Activated CD4-positive, alpha-beta T cell treated with anti-CD3 and anti-CD28 coated beads for 24 hours (primary cell): ENCODE measurements at regions not wholly inside any gene's neighbourhood (a gene's known extent, or its start where the extent isn't known, plus 50 kb on each side); places are given as distances from the start of the nearest gene placed in this dataset.
"Not testable (repeated sequence)": the region's sequence is repeated elsewhere in the genome, so short reads cannot be mapped to it uniquely, and the experiment has no call there.

Experiments used
- DNase-seq, 2 donors: peaks; one replicate each; pipeline ENCODE4 v3.0.0-alpha.2; 2020; ENCODE audit warnings: low read depth in 2 of 2

DNA sequence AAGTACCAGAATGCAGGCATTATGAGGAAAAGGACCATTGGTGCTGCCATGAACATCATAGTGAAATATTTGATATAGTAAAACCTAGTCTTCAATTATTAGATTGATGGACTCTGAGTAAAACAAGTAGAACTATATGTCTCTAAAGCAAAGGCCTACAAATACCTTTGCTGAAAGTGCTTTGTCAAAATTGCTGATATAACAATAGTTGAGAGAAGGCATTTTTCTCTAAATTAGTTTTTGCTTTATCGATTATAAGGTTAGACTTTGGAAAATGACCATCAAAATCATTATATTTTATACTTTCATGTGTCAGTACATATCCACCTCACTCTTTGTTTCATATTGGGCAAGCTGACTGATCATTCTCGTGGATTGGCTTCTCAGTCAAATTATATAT lies 836.0 kb upstream of the FBXO33 start:
- DNase-seq, result no peak

- no peak for DNase-seq
These were observed 832.9 kb upstream of the FBXO33 start for GRCh38 chr14:40265096-40265495.

- no peak for DNase-seq
These were observed 820.7 kb upstream of the FBXO33 start for GRCh38 chr14:40252817-40253447.

- no peak for DNase-seq
These were observed 816.4 kb upstream of the FBXO33 start for GRCh38 chr14:40248671-40249070.

- no peak for DNase-seq
These were observed 808.1 kb upstream of the FBXO33 start for GRCh38 chr14:40240245-40240859.

DNA sequence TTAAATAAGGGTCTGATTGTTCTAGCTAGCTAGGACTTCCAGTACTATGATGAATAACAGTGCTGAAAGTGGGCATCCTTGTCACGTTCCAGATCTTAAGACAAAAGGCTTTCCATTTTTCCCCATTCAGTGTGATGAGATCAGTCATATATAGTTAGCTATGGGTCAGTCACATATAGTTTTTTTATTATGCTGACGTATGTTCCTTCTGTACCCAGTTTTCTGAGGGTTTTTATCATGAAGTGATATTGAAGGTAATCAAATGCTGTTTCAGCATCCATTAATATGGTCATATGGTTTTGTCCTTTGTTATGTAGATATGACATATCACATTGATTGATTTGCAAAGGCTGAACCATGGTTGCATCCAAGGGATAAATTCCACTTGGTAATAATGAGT lies 800.1 kb upstream of the FBXO33 start:
- DNase-seq, result no peak

- no peak for DNase-seq
These were observed 797.4 kb upstream of the FBXO33 start for GRCh38 chr14:40229676-40230075.

GRCh38 chr14:40222996-40223395 lies 790.8 kb upstream of the FBXO33 start:
- DNase-seq, result no peak

- no peak for DNase-seq
These were observed 789.2 kb upstream of the FBXO33 start for GRCh38 chr14:40221428-40221827.

DNA sequence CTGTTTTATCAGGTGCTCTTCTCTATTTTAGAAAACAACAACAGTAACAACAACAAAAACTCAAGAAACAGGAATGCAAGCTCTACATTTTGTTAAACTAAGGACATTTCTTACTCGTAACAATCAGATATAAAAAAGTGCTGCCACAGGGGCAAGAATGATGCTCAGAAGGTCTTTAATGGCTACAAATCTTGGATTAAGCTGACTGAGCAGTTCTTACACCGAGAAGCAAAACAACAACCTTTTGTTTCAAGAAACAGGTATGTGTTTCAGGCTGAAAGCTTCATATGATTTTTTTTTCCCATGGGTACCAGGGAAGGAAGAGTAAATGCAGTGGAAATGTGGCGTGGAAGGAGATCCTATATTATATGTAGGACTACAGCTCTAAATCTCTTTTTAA lies 786.8 kb upstream of the FBXO33 start:
- no peak for DNase-seq

GRCh38 chr14:40218282-40218941 lies 786.2 kb upstream of the FBXO33 start:
- DNase-seq, result no peak

DNA sequence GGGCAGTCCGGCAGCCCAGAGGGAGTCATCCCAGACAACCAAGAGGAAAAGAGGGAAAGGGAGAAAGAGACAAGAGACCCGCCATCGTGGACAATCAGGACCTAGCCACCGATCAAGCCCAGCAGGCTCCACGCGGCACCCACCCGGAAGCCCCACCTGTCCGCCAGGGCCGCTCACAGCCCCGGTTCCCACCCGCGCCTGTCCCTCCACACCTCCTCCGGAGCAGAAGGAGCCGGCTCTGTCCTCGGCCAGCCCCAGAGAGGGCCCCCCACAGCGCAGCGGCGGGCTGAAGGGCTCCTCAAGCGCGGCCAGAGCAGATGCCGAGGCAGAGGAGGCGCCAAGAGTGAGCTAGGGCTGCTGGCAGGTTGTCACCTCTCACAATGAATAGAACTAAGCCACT lies 784.7 kb upstream of the FBXO33 start:
- DNase-seq, result no peak

DNA sequence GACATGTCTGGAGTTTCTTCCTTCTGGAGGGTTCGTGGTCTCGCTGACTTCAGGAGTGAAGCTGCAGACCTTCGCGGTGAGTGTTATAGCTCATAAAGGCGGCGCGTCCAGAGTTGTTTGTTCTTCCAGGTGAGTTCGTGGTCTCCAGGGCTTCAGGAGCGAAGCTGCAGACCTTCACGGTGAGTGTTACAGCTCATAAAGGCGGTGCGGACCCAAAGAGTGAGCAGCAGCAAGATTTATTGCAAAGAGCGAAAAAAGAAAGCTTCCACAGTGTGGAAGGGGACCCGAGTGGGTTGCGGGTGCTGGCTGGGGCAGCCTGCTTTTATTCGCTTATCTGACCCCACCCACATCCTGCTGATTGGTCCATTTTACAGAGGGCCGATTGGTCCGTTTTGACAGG lies 784.2 kb upstream of the FBXO33 start:
- not testable (repeated sequence) for DNase-seq

GRCh38 chr14:40213701-40214100 lies 781.5 kb upstream of the FBXO33 start:
- DNase-seq, result no peak

DNA sequence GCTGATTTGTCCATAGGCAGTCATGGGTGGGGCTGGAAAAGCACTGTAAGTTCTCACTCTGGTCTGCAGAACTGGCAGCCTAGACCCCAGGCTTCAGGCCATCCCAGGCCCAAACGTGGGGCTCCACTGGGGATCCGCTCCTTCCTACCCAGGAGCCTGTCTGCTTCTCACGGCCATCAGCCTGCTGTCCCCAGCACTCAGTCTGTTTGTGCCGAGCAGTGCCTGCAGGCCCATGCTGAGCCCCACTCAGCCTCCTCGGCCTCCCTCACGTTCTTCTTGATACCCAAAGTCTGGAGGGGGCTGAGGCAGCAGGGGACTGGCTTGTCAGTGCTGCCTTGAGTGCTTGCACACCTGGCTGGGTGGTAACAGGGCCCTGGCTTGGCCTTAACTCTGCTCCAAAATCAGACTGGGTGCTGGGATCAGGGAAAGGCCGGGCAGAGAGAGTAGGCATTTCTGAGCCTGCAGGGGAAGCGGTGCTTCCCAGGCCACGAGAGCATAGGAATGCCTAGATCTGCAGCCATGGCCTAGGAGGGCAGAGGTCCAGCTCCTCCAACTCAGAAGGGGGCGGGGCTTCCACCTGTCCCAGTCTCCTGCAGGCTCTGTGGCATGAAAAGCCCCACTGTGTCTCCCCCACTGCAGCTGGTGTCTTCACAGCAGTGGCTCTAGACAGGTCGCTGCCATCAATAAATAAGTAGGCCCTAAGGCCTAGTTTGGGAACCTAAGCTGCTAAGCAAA lies 772.4 kb upstream of the FBXO33 start:
- DNase-seq, result no peak

- DNase-seq, result no peak
These were observed 766.9 kb upstream of the FBXO33 start for GRCh38 chr14:40199101-40199500.

DNA sequence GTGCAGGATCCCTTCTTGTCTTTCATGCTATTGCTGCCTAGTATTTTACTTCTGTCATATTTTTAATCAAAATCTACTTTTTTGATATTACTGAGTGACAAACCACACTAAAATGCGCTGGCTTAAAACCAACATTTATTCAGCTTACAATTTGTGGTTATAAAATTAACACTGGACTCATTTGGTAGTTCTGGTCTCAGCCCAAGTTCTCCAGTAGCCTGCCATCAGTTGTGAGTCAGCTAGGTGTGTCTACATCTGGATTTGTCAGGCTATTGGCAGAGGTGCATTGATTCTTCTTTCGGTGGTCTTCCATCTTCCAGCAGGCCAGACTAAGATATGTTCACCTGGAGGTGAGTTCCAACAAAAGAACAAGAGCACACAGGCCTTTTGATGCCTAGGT lies 765.1 kb upstream of the FBXO33 start:
- DNase-seq, result no peak

GRCh38 chr14:40188006-40188405 lies 755.8 kb upstream of the FBXO33 start:
- DNase-seq, result no peak

GRCh38 chr14:40164083-40164482 lies 731.9 kb upstream of the FBXO33 start:
- DNase-seq, result no peak

- DNase-seq, result no peak
These were observed 707.4 kb upstream of the FBXO33 start for GRCh38 chr14:40139657-40140056.

- no peak for DNase-seq
These were observed 701.2 kb upstream of the FBXO33 start for GRCh38 chr14:40133463-40133862.

DNA sequence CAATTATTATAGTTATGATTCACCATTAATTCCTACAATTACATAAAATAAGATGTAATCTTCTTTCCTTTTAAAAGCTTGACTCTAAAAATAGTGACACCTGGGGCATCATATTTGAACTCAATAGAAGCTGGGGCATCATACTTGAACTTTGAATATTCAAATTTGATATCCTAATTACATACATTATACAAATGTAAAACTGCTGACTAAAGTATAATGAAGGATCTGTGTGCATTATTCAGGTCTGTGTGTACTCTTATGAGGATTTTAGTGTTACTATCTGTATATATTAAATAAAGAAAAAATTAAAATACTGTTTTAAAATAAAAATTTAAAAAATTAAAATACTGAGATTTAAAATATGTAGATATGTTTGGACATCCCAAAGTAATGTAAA lies 696.9 kb upstream of the FBXO33 start:
- no peak for DNase-seq

- no peak for DNase-seq
These were observed 691.6 kb upstream of the FBXO33 start for GRCh38 chr14:40123816-40124215.
